ENCODE measurements at regions not wholly inside any gene's neighbourhood (a gene's known extent, or its start where the extent isn't known, plus 50 kb on each side); places are given as distances from the start of the nearest gene placed in this dataset.

GRCh38 chrX:120692319-120692718 lies 62.5 kb upstream of the C1GALT1C1 start:
- TF ChIP-seq CTCF (IDR thresholded peaks at IDR 0.05) (no peak), POLR2AphosphoS5 (IDR thresholded peaks at IDR 0.05) (no peak), POLR2A (IDR thresholded peaks at IDR 0.05) (no peak), EP300 (IDR thresholded peaks at IDR 0.05; ENCODE audit: low read depth) (no peak)
